GM18499 (cell line): ENCODE measurements at regions not wholly inside any gene's neighbourhood (a gene's known extent, or its start where the extent isn't known, plus 50 kb on each side); places are given as distances from the start of the nearest gene placed in this dataset.
"Not testable (repeated sequence)": the region's sequence is repeated elsewhere in the genome, so short reads cannot be mapped to it uniquely, and the experiment has no call there.

ENCODE experiments used
- ATAC-seq: cut with Tn5 transposase; IDR thresholded peaks from one replicate; pipeline ENCODE4 v1.9.1; 2021; ENCODE audit warnings: moderate number of reproducible peaks; ENCODE audit not compliant: insufficient read depth, unreplicated experiment

GRCh38 chr9:11107196-11107595, 494.4 kb upstream of the PTPRD start:
- no peak for ATAC-seq

GRCh38 chr9:11128156-11128555, 515.4 kb upstream of the PTPRD start:
- no peak for ATAC-seq

GRCh38 chr9:11135851-11136250, 523.0 kb upstream of the PTPRD start:
- no peak for ATAC-seq

- no peak for ATAC-seq
Measured at GRCh38 chr9:11141357-11141756, 528.6 kb upstream of the PTPRD start.

- ATAC-seq, result no peak
Measured at GRCh38 chr9:11142965-11143738, 530.4 kb upstream of the PTPRD start.

GRCh38 chr9:11144746-11145145, 531.9 kb upstream of the PTPRD start:
- no peak for ATAC-seq

GRCh38 chr9:11148189-11148588, 535.4 kb upstream of the PTPRD start:
- no peak for ATAC-seq

GRCh38 chr9:11149065-11149464, 536.3 kb upstream of the PTPRD start:
- ATAC-seq, result no peak

GRCh38 chr9:11158063-11158462, 545.3 kb upstream of the PTPRD start:
- ATAC-seq, result no peak

- no peak for ATAC-seq
Measured at GRCh38 chr9:11158676-11159075, 545.9 kb upstream of the PTPRD start.

GRCh38 chr9:11159318-11159862, 546.6 kb upstream of the PTPRD start:
- ATAC-seq, result no peak

GRCh38 chr9:11163843-11164242, 551.0 kb upstream of the PTPRD start:
- ATAC-seq, result no peak

- no peak for ATAC-seq
Measured at GRCh38 chr9:11182001-11182400, 569.2 kb upstream of the PTPRD start.

- no peak for ATAC-seq
Measured at GRCh38 chr9:11190719-11191118, 577.9 kb upstream of the PTPRD start.

GRCh38 chr9:11192993-11193392, 580.2 kb upstream of the PTPRD start:
- no peak for ATAC-seq

- ATAC-seq, result no peak
Measured at GRCh38 chr9:11194246-11194645, 581.4 kb upstream of the PTPRD start.

GRCh38 chr9:11196840-11197365, 584.1 kb upstream of the PTPRD start:
- not testable (repeated sequence) for ATAC-seq

GRCh38 chr9:11199335-11199734, 586.5 kb upstream of the PTPRD start:
- ATAC-seq, result no peak

- ATAC-seq, result no peak
Measured at GRCh38 chr9:11204521-11204920, 591.7 kb upstream of the PTPRD start.

GRCh38 chr9:11206925-11207324, 594.1 kb upstream of the PTPRD start:
- ATAC-seq, result no peak

- no peak for ATAC-seq
Measured at GRCh38 chr9:11233696-11234095, 620.9 kb upstream of the PTPRD start.

GRCh38 chr9:11235061-11235460, 622.3 kb upstream of the PTPRD start:
- ATAC-seq, result no peak
